PC-9 (cell line): ENCODE measurements at regions not wholly inside any gene's neighbourhood (a gene's known extent, or its start where the extent isn't known, plus 50 kb on each side); places are given as distances from the start of the nearest gene placed in this dataset.

Experiments
- EZH2 ChIP-seq: fragments of 200-600 bp; sonication (generic); IDR thresholded peaks from 2 replicates; pipeline ENCODE4 v1.8.0; 2017; ENCODE audit warnings: antibody characterized with exemption, low read depth
- TF ChIP-seq, protein P1 (sequence below): fragments of 200-600 bp; sonication (generic); conservative IDR thresholded peaks from 2 replicates; pipeline ENCODE4 v1.6.1; 2017; ENCODE audit warnings: mixed run types, antibody characterized with exemption, mild to moderate bottlenecking, moderate library complexity

DNA sequence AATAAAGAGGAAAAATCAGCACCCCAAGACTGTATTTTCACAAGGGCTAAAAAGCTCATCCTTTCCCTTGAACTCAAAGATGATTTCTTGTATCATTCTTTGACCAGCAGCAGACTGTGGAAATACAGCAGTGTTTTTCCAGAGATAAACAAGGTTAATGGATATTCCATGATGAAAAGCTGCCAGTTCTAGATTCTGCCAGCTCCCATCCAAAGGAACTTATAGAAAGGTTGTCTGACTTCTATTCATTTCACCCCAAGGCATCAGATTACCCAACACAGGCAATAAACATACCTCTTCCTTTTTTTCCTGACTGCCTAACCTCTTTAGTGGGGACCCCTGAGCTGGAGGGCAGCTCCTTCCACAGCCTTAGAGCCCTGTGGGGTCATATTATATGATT lies 375.8 kb upstream of the THBS1 start:
- no peak for TF ChIP-seq EZH2
- TF ChIP-seq, protein P1, sequence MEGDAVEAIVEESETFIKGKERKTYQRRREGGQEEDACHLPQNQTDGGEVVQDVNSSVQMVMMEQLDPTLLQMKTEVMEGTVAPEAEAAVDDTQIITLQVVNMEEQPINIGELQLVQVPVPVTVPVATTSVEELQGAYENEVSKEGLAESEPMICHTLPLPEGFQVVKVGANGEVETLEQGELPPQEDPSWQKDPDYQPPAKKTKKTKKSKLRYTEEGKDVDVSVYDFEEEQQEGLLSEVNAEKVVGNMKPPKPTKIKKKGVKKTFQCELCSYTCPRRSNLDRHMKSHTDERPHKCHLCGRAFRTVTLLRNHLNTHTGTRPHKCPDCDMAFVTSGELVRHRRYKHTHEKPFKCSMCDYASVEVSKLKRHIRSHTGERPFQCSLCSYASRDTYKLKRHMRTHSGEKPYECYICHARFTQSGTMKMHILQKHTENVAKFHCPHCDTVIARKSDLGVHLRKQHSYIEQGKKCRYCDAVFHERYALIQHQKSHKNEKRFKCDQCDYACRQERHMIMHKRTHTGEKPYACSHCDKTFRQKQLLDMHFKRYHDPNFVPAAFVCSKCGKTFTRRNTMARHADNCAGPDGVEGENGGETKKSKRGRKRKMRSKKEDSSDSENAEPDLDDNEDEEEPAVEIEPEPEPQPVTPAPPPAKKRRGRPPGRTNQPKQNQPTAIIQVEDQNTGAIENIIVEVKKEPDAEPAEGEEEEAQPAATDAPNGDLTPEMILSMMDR: no peak
